Activated T-cell treated with anti-CD3 and anti-CD28 coated beads, Interleukin-2, amount 50 U/mL, for 72 hours (primary cell): ENCODE measurements at regions not wholly inside any gene's neighbourhood (a gene's known extent, or its start where the extent isn't known, plus 50 kb on each side); places are given as distances from the start of the nearest gene placed in this dataset.

Experiments
- ATAC-seq, 2 donors: fragments of 150-1000 bp; cut with Tn5 transposase; replicated peaks in 1 of 2; 2 replicates each; pipeline ENCODE4 v1.10.0; 2021; ENCODE audit warnings: moderate library complexity in 2 of 2, mild to moderate bottlenecking in 1 of 2
- DNase-seq, 2 donors: peaks; one replicate each; pipeline ENCODE4 v3.0.0; 2021 to 2022; ENCODE audit warnings: mixed read lengths in 1 of 2
- H3K27ac Mint-ChIP-seq: one replicate; pipeline ENCODE4 v1.8.0; 2022; ENCODE audit warnings: mild to moderate bottlenecking, moderate library complexity, mixed read lengths
- H3K27me3 Mint-ChIP-seq: one replicate; pipeline ENCODE4 v1.8.0; 2022; ENCODE audit warnings: low read depth, mixed read lengths
- H3K36me3 Mint-ChIP-seq, 2 donors: one replicate each; pipeline ENCODE4 v1.8.0; 2022; ENCODE audit warnings: mixed read lengths in 2 of 2, mild to moderate bottlenecking in 1 of 2; ENCODE audit not compliant: insufficient read depth in 2 of 2
- H3K4me1 Mint-ChIP-seq: one replicate; pipeline ENCODE4 v1.8.0; 2022; ENCODE audit warnings: low read depth, mixed read lengths
- H3K4me3 Mint-ChIP-seq, 2 donors: one replicate each; pipeline ENCODE4 v1.8.0; 2022; ENCODE audit warnings: mild to moderate bottlenecking in 2 of 2, mixed read lengths in 2 of 2, moderate library complexity in 2 of 2
- H3K9me3 Mint-ChIP-seq, 2 donors: one replicate each; pipeline ENCODE4 v1.8.0; 2022; ENCODE audit warnings: mixed read lengths in 2 of 2

DNA sequence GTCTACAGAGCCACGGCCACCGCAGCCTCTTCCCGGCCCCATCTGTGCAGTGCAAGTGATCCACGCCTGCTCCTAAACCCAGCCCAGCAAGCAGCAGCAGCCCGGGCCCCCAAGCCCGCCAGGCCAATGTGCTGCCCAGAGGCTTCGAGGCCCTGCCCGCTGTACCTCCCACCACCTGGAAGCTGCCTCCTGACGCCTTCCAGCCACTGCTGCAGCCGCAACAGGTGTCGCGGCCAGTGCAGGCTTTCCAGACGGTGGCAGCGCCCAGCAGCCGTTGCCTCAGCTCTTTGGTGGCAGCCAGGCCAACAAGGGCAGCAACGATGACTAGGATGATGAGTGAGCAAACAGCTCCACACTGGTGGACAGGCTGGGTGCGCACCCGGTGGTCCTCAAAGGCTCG is 50.2 kb upstream of the TPM4 start:
- Mint-ChIP-seq H3K27ac (no peak overlapping the region), H3K36me3 (no peaks in the 10 kb centered on the region), H3K27me3 (no peaks in the 10 kb centered on the region), H3K4me1 (no peaks in the 10 kb centered on the region), H3K9me3 (no peaks in the 10 kb centered on the region), H3K4me3 (no peak overlapping the region)
- ATAC-seq (no peak), DNase-seq (no peak)
